Testis (tissue), 2 donors: ENCODE measurements at regions not wholly inside any gene's neighbourhood (a gene's known extent, or its start where the extent isn't known, plus 50 kb on each side); places are given as distances from the start of the nearest gene placed in this dataset.

Experiments
- CTCF ChIP-seq, 3 experiments: fragments of 450-650 bp in 2 of 3; fragments of 200-600 bp in 1 of 3; sonication (generic) in 1 of 3; IDR thresholded peaks; one replicate each; pipeline ENCODE4 v1.5.1; 2016 to 2019; ENCODE audit warnings: antibody characterized with exemption in 3 of 3, mild to moderate bottlenecking in 2 of 3, moderate library complexity in 1 of 3
- POLR2A ChIP-seq: fragments of 450-650 bp; IDR thresholded peaks from one replicate; pipeline ENCODE4 v1.6.1; 2017; ENCODE audit warnings: antibody characterized with exemption, mild to moderate bottlenecking, moderate library complexity

- no peak for TF ChIP-seq CTCF (IDR thresholded peaks at IDR 0.05)
- TF ChIP-seq POLR2A = no peak
These were observed 206.2 kb upstream of the LRRC4C start for GRCh38 chr11:41665441-41666360.
